ENCODE measurements at regions not wholly inside any gene's neighbourhood (a gene's known extent, or its start where the extent isn't known, plus 50 kb on each side); places are given as distances from the start of the nearest gene placed in this dataset.

DNA sequence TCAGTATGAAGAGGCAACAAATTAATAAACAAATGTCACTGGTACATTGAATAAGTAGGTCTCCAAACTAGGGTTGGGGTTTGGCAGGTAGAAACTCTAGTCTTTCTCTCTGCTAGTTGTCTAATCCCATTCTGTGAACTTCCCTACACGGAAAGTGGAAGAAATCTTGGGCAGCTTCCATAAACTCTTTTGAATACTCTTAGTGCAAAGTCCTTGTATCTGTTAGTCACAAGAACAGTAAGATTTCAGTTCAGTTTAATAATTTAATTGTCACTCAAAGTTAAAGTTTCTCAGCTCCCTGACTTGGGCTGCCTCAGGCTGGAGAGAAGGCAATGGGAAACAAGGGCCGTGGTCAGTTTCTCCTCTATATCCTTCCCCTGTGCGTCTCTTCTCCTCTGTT lies 135.4 kb upstream of the MDM1 start:
- TF ChIP-seq, protein P1, sequence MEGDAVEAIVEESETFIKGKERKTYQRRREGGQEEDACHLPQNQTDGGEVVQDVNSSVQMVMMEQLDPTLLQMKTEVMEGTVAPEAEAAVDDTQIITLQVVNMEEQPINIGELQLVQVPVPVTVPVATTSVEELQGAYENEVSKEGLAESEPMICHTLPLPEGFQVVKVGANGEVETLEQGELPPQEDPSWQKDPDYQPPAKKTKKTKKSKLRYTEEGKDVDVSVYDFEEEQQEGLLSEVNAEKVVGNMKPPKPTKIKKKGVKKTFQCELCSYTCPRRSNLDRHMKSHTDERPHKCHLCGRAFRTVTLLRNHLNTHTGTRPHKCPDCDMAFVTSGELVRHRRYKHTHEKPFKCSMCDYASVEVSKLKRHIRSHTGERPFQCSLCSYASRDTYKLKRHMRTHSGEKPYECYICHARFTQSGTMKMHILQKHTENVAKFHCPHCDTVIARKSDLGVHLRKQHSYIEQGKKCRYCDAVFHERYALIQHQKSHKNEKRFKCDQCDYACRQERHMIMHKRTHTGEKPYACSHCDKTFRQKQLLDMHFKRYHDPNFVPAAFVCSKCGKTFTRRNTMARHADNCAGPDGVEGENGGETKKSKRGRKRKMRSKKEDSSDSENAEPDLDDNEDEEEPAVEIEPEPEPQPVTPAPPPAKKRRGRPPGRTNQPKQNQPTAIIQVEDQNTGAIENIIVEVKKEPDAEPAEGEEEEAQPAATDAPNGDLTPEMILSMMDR (IDR thresholded peaks at IDR 0.05) = no peak
- no peak for TF ChIP-seq POLR2A (IDR thresholded peaks at IDR 0.05)
